Lung (tissue), 12 donors: ENCODE measurements at regions not wholly inside any gene's neighbourhood (a gene's known extent, or its start where the extent isn't known, plus 50 kb on each side); places are given as distances from the start of the nearest gene placed in this dataset. TPM values are rescaled to one million over a fixed set of nuclear protein-coding genes. Genes with fewer than 3 reads are reported as not detected.

ENCODE experiments used
- ATAC-seq: fragments of 200-7000 bp; cut with Tn5 transposase; one replicate; pipeline ENCODE4 v1.9.1; 2020; ENCODE audit warnings: moderate number of reproducible peaks; ENCODE audit not compliant: insufficient read depth, low FRiP score
- DNase-seq, 3 donors: peaks; one replicate each; pipeline ENCODE4 v3.0.0-alpha.2; 2013 to 2017
- H3K27ac ChIP-seq, 2 donors: one replicate each; pipeline ENCODE4 v1.5.1; 2013; ENCODE audit warnings: mild to moderate bottlenecking in 2 of 2, moderate library complexity in 2 of 2, control low read depth in 1 of 2, inconsistent platforms in 1 of 2, low read depth in 1 of 2, low read length in 1 of 2
- H3K27me3 ChIP-seq, 3 donors: one replicate each; pipeline ENCODE4 v1.5.1; 2013; ENCODE audit warnings: low read length in 2 of 3; ENCODE audit not compliant: control insufficient read depth in 3 of 3, insufficient read depth in 3 of 3
- H3K36me3 ChIP-seq, 4 donors: one replicate each; pipeline ENCODE4 v1.5.1; 2013; ENCODE audit warnings: low read length in 4 of 4, mild to moderate bottlenecking in 1 of 4, moderate library complexity in 1 of 4; ENCODE audit not compliant: control insufficient read depth in 4 of 4, insufficient read depth in 4 of 4
- H3K4me1 ChIP-seq, 5 donors: one replicate each; pipeline ENCODE4 v1.5.1; 2013; ENCODE audit warnings: low read length in 5 of 5, mild to moderate bottlenecking in 2 of 5, moderate library complexity in 1 of 5; ENCODE audit not compliant: control insufficient read depth in 5 of 5, insufficient read depth in 5 of 5
- H3K4me3 ChIP-seq: one replicate; pipeline ENCODE4 v1.5.1; 2013; ENCODE audit warnings: mild to moderate bottlenecking, control low read depth, moderate library complexity
- H3K9ac ChIP-seq, 2 donors: one replicate each; pipeline ENCODE4 v1.5.1; 2013; ENCODE audit warnings: low read length in 2 of 2, control low read depth in 1 of 2; ENCODE audit not compliant: insufficient read depth in 1 of 2
- H3K9me3 ChIP-seq, 4 donors: one replicate each; pipeline ENCODE4 v1.5.1; 2013; ENCODE audit warnings: low read length in 3 of 4, mild to moderate bottlenecking in 1 of 4, moderate library complexity in 1 of 4; ENCODE audit not compliant: control insufficient read depth in 4 of 4, insufficient read depth in 3 of 4
- CTCF ChIP-seq: IDR thresholded peaks from 2 replicates; pipeline ENCODE4 v1.5.1; 2012; ENCODE audit warnings: mild to moderate bottlenecking; ENCODE audit errors: control extremely low read depth, extremely low read depth
- WGBS, 2 donors: extraction: QIAGEN DNeasy Blood & Tissue Kit; methylation state at CpG; one replicate each; pipeline ENCODE4 v1.1.7; 2013; 5-methylcytosine and 5-hydroxymethylcytosine counted together
- small RNA-seq: library from RNA; depleted of rRNA; stranded (forward); fragments of <200 nt; gene quantifications from one replicate; pipeline ENCODE3, GENCODE V24; 2014; ENCODE audit warnings: low replicate concordance
- donor health status: control.
- donor health status: control.
- donor health status: Bipolar disorder and iron deficiency.
- donor health status: healthy.
- donor health status: DM: yes; HTN: yes; CAD: no.

- Histone ChIP-seq H3K4me1 (no peaks in the 10 kb centered on the region), H3K4me3 (no peak overlapping the region), H3K27ac (no peak overlapping the region), H3K9ac (no peak overlapping the region), H3K9me3 (peaks cover 0 to 2% (median 0%) of the 10 kb centered on the region in 4 donors), H3K27me3 (no peaks in the 10 kb centered on the region), H3K36me3 (no peaks in the 10 kb centered on the region)
- DNase-seq (no peak), ATAC-seq (no peak)
- no peak for TF ChIP-seq CTCF
- 60 to 77% methylated on average over 3 of the region's 3 CpGs for WGBS, 2 donors
Measured at GRCh38 chr12:25301798-25302197, 51.1 kb upstream of the KRAS start.

Small RNA genes lying in the stretch of these regions (small RNA-seq; reads per million reads assigned to genes)
- gene AC092451.1 (not detected), gene RNU4-67P (not detected)
